ENCODE measurements at regions not wholly inside any gene's neighbourhood (a gene's known extent, or its start where the extent isn't known, plus 50 kb on each side); places are given as distances from the start of the nearest gene placed in this dataset.

DNA sequence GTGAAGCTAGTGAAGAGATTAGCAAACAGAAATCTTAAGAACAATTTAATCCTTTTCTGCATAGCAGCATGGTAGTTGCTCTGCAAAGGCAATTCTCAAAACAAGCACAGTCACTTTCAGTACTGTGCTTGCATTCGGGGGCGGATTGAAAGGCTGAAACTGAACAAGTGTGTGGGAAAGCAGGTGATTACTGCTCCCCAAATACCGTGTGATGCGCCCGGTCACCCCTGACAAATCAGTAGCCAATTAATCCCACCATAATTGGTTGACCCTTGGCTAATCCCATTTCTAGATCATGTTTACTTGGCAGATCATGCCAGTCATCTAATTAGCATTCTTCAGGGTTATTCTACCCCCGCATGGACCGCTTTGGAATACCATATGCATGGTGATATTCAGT, 76.5 kb upstream of the ADRB1 start:
- ATAC-seq (no peak), DNase-seq (no peak)
- Histone ChIP-seq H3K36me3 (no peaks in the 10 kb centered on the region), H3K27me3 (no peaks in the 10 kb centered on the region), H3K9me3 (no peaks in the 10 kb centered on the region), H3K27ac (no peak overlapping the region), H3K4me3 (no peak overlapping the region), H3K4me1 (no peaks in the 10 kb centered on the region)
- in situ Hi-C loops (cut with MboI; ENCODE audit: low sequenced_read_pairs in 4 of 4) = no loop called here
- intact Hi-C loops (cut with DNase I; ENCODE audit: low total_unique reads) = no loop called here
- TF ChIP-seq, protein P1, sequence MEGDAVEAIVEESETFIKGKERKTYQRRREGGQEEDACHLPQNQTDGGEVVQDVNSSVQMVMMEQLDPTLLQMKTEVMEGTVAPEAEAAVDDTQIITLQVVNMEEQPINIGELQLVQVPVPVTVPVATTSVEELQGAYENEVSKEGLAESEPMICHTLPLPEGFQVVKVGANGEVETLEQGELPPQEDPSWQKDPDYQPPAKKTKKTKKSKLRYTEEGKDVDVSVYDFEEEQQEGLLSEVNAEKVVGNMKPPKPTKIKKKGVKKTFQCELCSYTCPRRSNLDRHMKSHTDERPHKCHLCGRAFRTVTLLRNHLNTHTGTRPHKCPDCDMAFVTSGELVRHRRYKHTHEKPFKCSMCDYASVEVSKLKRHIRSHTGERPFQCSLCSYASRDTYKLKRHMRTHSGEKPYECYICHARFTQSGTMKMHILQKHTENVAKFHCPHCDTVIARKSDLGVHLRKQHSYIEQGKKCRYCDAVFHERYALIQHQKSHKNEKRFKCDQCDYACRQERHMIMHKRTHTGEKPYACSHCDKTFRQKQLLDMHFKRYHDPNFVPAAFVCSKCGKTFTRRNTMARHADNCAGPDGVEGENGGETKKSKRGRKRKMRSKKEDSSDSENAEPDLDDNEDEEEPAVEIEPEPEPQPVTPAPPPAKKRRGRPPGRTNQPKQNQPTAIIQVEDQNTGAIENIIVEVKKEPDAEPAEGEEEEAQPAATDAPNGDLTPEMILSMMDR (IDR thresholded peaks at IDR 0.05 in 4 of 5, conservative IDR thresholded peaks at IDR 0.05 in 1 of 5) = no peak
- no peak for TF ChIP-seq POLR2A (IDR thresholded peaks at IDR 0.05)

DNA sequence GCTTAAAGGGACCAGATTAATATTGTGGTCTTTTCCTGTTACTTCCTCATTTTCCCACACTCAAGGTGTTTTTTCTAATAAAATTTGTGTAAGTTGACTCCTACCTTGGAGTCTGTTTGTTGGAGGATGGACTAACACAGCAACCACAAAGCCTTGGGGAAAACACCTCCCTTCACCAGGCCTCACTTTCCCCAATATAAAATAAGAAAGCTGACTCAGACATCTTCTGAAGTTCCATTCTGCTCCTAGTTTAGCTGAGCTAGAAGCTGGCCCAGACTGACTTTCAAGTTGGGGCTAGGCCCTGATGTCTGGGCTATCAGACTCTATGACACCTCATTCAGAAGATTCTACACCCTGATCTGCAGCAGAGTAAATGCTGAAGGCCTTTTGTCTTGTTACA, 73.0 kb upstream of the ADRB1 start:
- in situ Hi-C loops (cut with MboI; ENCODE audit: low sequenced_read_pairs in 4 of 4) = no loop called here
- DNase-seq (no peak), ATAC-seq (no peak)
- H3K9me3 ChIP-seq = no peaks in the 10 kb centered on the region
- TF ChIP-seq, protein P1 (IDR thresholded peaks at IDR 0.05 in 4 of 5, conservative IDR thresholded peaks at IDR 0.05 in 1 of 5) = no peak
- TF ChIP-seq POLR2A (IDR thresholded peaks at IDR 0.05) = no peak
- no peaks in the 10 kb centered on the region for H3K4me1 ChIP-seq
- H3K36me3 ChIP-seq = no peaks in the 10 kb centered on the region
- intact Hi-C loops (cut with DNase I; ENCODE audit: low total_unique reads) = no loop called here
- H3K27me3 ChIP-seq = no peaks in the 10 kb centered on the region
- no peak overlapping the region for H3K4me3 ChIP-seq
- H3K27ac ChIP-seq = no peak overlapping the region

DNA sequence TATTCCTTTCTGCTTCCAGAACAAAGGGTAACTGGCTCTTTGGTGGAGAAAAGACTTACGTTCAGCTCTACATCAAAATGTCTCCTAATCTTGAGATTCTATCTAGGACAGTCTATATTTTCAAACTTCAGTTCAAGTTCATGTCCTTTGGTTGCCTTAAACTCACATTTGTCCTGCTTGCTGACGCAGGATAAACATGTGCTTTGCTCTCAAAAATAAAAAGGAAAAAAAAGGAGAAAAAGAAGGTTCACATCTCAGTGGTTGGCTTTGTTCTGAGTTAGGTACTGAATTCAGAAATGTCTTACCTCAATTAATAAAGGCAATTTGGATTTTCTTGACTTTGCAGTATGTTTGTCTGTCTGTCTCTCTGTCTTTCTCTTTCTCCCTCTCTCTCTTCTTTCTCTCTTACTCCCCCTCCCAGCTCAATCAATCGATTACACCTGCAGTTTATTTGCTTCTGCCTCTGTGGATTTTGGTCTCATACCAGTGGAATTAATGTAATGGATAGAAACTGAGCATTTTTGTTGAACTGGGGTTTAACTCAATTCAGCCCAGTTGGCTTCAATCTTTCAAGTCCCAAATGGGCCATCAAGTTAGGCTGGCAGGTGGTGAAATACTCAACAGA, 72.2 kb upstream of the ADRB1 start:
- intact Hi-C loops (cut with DNase I; ENCODE audit: low total_unique reads) (no loop called here), in situ Hi-C loops (cut with MboI; ENCODE audit: low sequenced_read_pairs in 4 of 4) (no loop called here)
- Histone ChIP-seq H3K4me1 (no peaks in the 10 kb centered on the region), H3K4me3 (no peak overlapping the region), H3K27ac (no peak overlapping the region), H3K36me3 (no peaks in the 10 kb centered on the region), H3K9me3 (no peaks in the 10 kb centered on the region), H3K27me3 (no peaks in the 10 kb centered on the region)
- ATAC-seq (no peak), DNase-seq (no peak)
- TF ChIP-seq POLR2A (IDR thresholded peaks at IDR 0.05) = no peak
- TF ChIP-seq, protein P1 (IDR thresholded peaks at IDR 0.05 in 4 of 5, conservative IDR thresholded peaks at IDR 0.05 in 1 of 5) = no peak

DNA sequence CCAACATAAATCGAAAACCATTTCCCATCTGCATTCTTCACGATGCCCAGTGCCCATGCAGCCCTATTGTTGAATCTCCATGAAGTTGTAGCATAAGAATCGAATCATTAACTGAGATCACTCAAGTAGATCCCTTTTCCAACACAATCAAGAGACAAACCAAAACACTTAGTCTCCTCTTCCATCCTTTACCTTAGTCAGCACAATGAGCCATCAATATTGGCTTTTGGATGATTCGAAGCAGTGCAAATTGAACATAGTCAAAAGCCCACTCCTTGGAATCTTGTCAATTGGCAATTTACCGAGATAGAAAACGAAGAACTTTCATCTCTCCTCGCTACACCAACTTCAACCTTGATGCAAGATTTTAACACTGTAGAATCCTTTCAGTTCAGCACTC, 66.5 kb upstream of the ADRB1 start:
- in situ Hi-C loops (cut with MboI; ENCODE audit: low sequenced_read_pairs in 4 of 4) = no loop called here
- no peaks in the 10 kb centered on the region for H3K9me3 ChIP-seq
- DNase-seq = no peak
- no peak overlapping the region for H3K27ac ChIP-seq
- TF ChIP-seq POLR2A (IDR thresholded peaks at IDR 0.05) = no peak
- TF ChIP-seq, protein P1 (IDR thresholded peaks at IDR 0.05 in 4 of 5, conservative IDR thresholded peaks at IDR 0.05 in 1 of 5) = no peak
- ATAC-seq = no peak
- no peaks in the 10 kb centered on the region for H3K27me3 ChIP-seq
- intact Hi-C loops (cut with DNase I; ENCODE audit: low total_unique reads) = no loop called here
- no peaks in the 10 kb centered on the region for H3K4me1 ChIP-seq
- H3K36me3 ChIP-seq = no peaks in the 10 kb centered on the region
- H3K4me3 ChIP-seq = no peak overlapping the region

DNA sequence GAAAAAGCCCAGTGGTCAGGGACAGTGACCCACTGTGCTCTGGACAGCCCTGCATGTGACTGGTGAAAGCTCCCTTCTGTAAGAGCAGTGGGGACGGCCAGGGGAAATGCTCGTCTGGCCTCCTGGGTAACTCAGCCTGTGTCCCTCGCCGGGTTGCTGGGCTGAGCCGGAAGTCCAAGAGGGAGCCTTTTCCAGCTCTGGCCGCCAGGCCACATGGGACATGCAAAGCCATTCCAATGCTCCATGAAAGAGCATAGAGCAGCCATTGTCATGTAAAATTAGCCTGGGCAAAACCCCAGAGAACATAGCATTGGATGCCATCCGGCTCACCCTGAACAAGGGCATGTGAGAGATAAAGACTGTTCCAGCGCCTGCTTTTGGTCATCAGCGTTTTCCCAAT, 64.9 kb upstream of the ADRB1 start:
- in situ Hi-C loops (cut with MboI; ENCODE audit: low sequenced_read_pairs in 4 of 4) = no loop called here
- H3K36me3 ChIP-seq = no peaks in the 10 kb centered on the region
- intact Hi-C loops (cut with DNase I; ENCODE audit: low total_unique reads) = no loop called here
- no peaks in the 10 kb centered on the region for H3K27me3 ChIP-seq
- TF ChIP-seq POLR2A (IDR thresholded peaks at IDR 0.05) = no peak
- TF ChIP-seq, protein P1 (IDR thresholded peaks at IDR 0.05 in 4 of 5, conservative IDR thresholded peaks at IDR 0.05 in 1 of 5) = no peak
- H3K27ac ChIP-seq = no peak overlapping the region
- H3K4me1 ChIP-seq = no peaks in the 10 kb centered on the region
- no peak for DNase-seq
- no peaks in the 10 kb centered on the region for H3K9me3 ChIP-seq
- H3K4me3 ChIP-seq = no peak overlapping the region
- ATAC-seq = no peak

Data from gastrocnemius medialis (tissue), 4 donors.